Fibroblast of skin of right quadriceps (primary cell): ENCODE measurements at regions not wholly inside any gene's neighbourhood (a gene's known extent, or its start where the extent isn't known, plus 50 kb on each side); places are given as distances from the start of the nearest gene placed in this dataset.
A peak's percentile ranks its signal among the peaks of the same experiment; 100 is the strongest.

Experiments
- DNase-seq: peaks from one replicate; pipeline ENCODE4 v3.0.0-alpha.2; 2013

- DNase-seq: no peak
Observed at GRCh38 chrX:140848800-140849199, 139.2 kb downstream of the LINC00632 start.

- DNase-seq: no peak
Observed at GRCh38 chrX:140860718-140861117, 141.7 kb upstream of the SPANXB1 start.

- no peak for DNase-seq
Observed at GRCh38 chrX:140866446-140866845, 135.9 kb upstream of the SPANXB1 start.

GRCh38 chrX:140912606-140913005, 89.8 kb upstream of the SPANXB1 start:
- DNase-seq: no peak

- no peak for DNase-seq
Observed at GRCh38 chrX:140913802-140914501, 88.4 kb upstream of the SPANXB1 start.

- DNase-seq: no peak
Observed at GRCh38 chrX:140916872-140917271, 85.5 kb upstream of the SPANXB1 start.

GRCh38 chrX:140917354-140918115, 84.9 kb upstream of the SPANXB1 start:
- DNase-seq: no peak

GRCh38 chrX:140918398-140919038, 83.9 kb upstream of the SPANXB1 start:
- DNase-seq: peak; percentile 50

- DNase-seq: no peak
Observed at GRCh38 chrX:140920416-140920815, 82.0 kb upstream of the SPANXB1 start.

- no peak for DNase-seq
Observed at GRCh38 chrX:140923118-140923517, 79.3 kb upstream of the SPANXB1 start.

- no peak for DNase-seq
Observed at GRCh38 chrX:140928739-140929138, 73.7 kb upstream of the SPANXB1 start.

- DNase-seq: no peak
Observed at GRCh38 chrX:140933016-140933415, 69.4 kb upstream of the SPANXB1 start.

GRCh38 chrX:140933874-140934655, 68.3 kb upstream of the SPANXB1 start:
- DNase-seq: no peak

- DNase-seq: no peak
Observed at GRCh38 chrX:140943513-140943912, 58.9 kb upstream of the SPANXB1 start.

GRCh38 chrX:140944710-140945109, 57.7 kb upstream of the SPANXB1 start:
- no peak for DNase-seq

GRCh38 chrX:140948827-140949226, 53.6 kb upstream of the SPANXB1 start:
- DNase-seq: no peak

- no peak for DNase-seq
Observed at GRCh38 chrX:140949233-140949632, 53.2 kb upstream of the SPANXB1 start.
